Breast epithelium (tissue), 4 donors: ENCODE measurements at regions not wholly inside any gene's neighbourhood (a gene's known extent, or its start where the extent isn't known, plus 50 kb on each side); places are given as distances from the start of the nearest gene placed in this dataset.

Experiments
- DNase-seq, 2 donors: peaks; one replicate each; pipeline ENCODE4 v3.0.0-alpha.2; 2019; ENCODE audit warnings: low spot score in 2 of 2
- H3K27ac ChIP-seq, 2 donors: fragments of 200-600 bp; sonication (generic) in 1 of 2; one replicate each; pipeline ENCODE4 v1.5.1; 2016 to 2019; ENCODE audit warnings: mild to moderate bottlenecking in 1 of 2
- H3K27me3 ChIP-seq, 2 donors: fragments of 200-600 bp; sonication (generic) in 1 of 2; one replicate each; pipeline versions ENCODE4 v1.5.1 to v1.6.0; 2017 to 2019; ENCODE audit warnings: control low read depth in 1 of 2, mild to moderate bottlenecking in 1 of 2
- H3K36me3 ChIP-seq: fragments of 200-600 bp; one replicate; pipeline ENCODE4 v1.5.1; 2019
- H3K4me1 ChIP-seq, 2 donors: fragments of 200-600 bp; sonication (generic); one replicate each; pipeline ENCODE4 v1.5.1; 2016 to 2019; ENCODE audit warnings: control low read depth in 1 of 2
- H3K4me3 ChIP-seq, 3 donors: fragments of 200-600 bp; sonication (generic); 1 replicate in 2 of 3; 2 replicates in 1 of 3; pipeline ENCODE4 v1.5.1; 2016 to 2019; ENCODE audit warnings: mild to moderate bottlenecking in 3 of 3, moderate library complexity in 2 of 3
- H3K9me3 ChIP-seq, 2 donors: fragments of 200-600 bp; sonication (generic) in 1 of 2; one replicate each; pipeline ENCODE4 v1.5.1; 2016 to 2019; ENCODE audit warnings: control low read depth in 1 of 2
- POLR2A ChIP-seq: fragments of 450-650 bp; IDR thresholded peaks from one replicate; pipeline ENCODE4 v1.6.1; 2016; ENCODE audit warnings: antibody characterized with exemption, mild to moderate bottlenecking, moderate library complexity
- POLR2AphosphoS5 ChIP-seq, 3 donors: sonication (generic); formaldehyde crosslinking; IDR thresholded peaks; one replicate each; pipeline ENCODE4 v1.6.1; 2017; ENCODE audit warnings: antibody characterized with exemption in 3 of 3
- intact Hi-C: fragments of 100-400 bp; cut with DNase I; formaldehyde crosslinking; loops from one replicate; pipeline ENCODE4 v1.15.1; 2023; ENCODE audit warnings: low total_unique reads
- TF ChIP-seq, protein P1 (sequence below), 3 donors: fragments of 450-650 bp; IDR thresholded peaks; one replicate each; pipeline ENCODE4 v1.5.1; 2016 to 2017; ENCODE audit warnings: antibody characterized with exemption in 3 of 3, mild to moderate bottlenecking in 3 of 3, moderate library complexity in 3 of 3

DNA sequence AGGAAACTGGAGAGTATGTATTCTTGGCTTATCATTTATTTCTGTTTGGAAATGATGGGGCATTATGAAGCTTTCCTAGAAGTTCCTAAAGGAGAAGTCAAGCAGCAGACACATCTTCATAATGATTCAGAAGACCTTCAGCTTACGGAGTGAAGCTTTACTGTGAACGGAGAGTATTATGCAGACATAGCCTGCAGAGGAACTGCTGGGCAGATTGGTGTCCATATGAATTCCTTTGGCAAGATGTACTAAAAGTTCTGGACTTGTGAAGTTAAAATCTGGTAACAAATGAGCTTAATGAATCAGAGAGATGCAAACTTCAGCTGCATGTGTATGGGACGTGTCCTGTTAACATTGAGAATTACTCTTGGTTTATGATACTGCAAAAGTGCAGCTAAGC, 60.1 kb downstream of the NABP1 start:
- H3K9me3 ChIP-seq, result no peaks in the 10 kb centered on the region
- DNase-seq, result no peak
- TF ChIP-seq POLR2A (no peak), POLR2AphosphoS5 (IDR thresholded peaks at IDR 0.05) (no peak)
- TF ChIP-seq, protein P1, sequence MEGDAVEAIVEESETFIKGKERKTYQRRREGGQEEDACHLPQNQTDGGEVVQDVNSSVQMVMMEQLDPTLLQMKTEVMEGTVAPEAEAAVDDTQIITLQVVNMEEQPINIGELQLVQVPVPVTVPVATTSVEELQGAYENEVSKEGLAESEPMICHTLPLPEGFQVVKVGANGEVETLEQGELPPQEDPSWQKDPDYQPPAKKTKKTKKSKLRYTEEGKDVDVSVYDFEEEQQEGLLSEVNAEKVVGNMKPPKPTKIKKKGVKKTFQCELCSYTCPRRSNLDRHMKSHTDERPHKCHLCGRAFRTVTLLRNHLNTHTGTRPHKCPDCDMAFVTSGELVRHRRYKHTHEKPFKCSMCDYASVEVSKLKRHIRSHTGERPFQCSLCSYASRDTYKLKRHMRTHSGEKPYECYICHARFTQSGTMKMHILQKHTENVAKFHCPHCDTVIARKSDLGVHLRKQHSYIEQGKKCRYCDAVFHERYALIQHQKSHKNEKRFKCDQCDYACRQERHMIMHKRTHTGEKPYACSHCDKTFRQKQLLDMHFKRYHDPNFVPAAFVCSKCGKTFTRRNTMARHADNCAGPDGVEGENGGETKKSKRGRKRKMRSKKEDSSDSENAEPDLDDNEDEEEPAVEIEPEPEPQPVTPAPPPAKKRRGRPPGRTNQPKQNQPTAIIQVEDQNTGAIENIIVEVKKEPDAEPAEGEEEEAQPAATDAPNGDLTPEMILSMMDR (IDR thresholded peaks at IDR 0.05), result no peak
- intact Hi-C loops, result no loop called here
- H3K4me1 ChIP-seq, result no peaks in the 10 kb centered on the region
- no peak overlapping the region for H3K4me3 ChIP-seq
- no peaks in the 10 kb centered on the region for H3K27me3 ChIP-seq
- no peaks in the 10 kb centered on the region for H3K36me3 ChIP-seq
- no peak overlapping the region for H3K27ac ChIP-seq

DNA sequence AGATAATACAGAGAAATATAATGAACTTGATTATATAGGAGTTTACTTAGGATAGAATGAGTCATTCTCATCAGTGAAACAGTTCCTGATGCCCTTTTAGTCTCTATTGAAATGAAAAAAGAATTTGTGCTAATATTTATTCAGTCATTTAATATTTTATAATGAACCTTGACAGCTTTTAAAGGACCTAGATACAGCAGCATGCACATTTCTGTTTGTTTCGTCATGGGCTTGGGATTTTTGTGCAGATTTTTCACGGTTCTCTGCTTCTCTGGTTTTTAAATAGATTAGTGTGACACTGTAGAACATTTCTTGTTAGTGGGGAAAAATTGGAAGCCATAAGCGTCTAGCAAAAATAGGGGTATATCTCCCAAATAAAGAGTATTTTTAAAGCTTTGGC, 60.7 kb downstream of the NABP1 start:
- Histone ChIP-seq H3K27me3 (no peaks in the 10 kb centered on the region), H3K9me3 (no peaks in the 10 kb centered on the region), H3K27ac (no peak overlapping the region), H3K4me3 (no peak overlapping the region), H3K4me1 (no peaks in the 10 kb centered on the region), H3K36me3 (no peaks in the 10 kb centered on the region)
- DNase-seq, result no peak
- TF ChIP-seq POLR2A (no peak), POLR2AphosphoS5 (IDR thresholded peaks at IDR 0.05) (no peak)
- TF ChIP-seq, protein P1 (IDR thresholded peaks at IDR 0.05), result no peak
- intact Hi-C loops, result no loop called here

DNA sequence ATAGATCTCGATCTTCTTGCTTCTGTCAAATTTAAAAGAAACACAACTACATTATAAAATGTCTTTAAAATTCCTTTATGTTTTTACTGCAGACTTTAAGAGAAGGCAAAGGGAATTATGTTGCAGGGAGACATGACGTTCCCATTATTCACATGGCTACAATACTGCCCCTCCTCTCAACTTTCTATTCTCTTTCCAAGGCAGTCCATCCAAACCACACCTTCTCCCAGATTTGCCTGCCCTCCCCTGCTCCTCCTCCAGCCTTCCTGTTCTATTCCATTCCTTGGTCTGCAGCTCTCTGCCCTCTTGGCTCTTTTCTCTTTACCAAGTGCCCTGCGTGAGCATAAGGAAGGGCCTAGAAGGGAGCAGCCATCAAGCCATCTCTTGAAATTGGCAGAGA, 61.3 kb downstream of the NABP1 start:
- no peak overlapping the region for H3K27ac ChIP-seq
- H3K27me3 ChIP-seq, result no peaks in the 10 kb centered on the region
- H3K4me1 ChIP-seq, result no peaks in the 10 kb centered on the region
- TF ChIP-seq, protein P1 (IDR thresholded peaks at IDR 0.05), result no peak
- TF ChIP-seq POLR2AphosphoS5 (IDR thresholded peaks at IDR 0.05), result no peak
- no peak for TF ChIP-seq POLR2A
- no peaks in the 10 kb centered on the region for H3K36me3 ChIP-seq
- intact Hi-C loops, result no loop called here
- no peak for DNase-seq
- H3K9me3 ChIP-seq, result no peaks in the 10 kb centered on the region
- no peak overlapping the region for H3K4me3 ChIP-seq

DNA sequence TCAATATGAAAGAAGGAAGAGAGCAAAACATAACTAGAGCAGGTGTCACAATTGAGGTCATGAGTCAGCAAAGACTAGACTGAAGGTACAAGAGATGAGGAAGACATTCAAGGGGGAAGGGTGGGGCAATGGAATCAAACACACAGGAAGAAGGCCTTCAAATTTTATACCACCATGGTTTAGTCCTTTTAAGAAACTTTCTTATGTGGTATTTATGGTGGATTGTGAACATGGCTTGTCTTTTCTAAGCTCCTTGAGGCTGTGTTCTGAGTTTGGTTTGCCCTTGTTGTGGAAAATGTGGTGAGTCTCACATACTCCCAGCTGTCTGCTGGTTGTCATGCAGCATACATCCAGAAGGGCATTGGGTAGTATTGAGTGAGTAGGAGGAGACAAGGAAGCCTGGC, 62.1 kb downstream of the NABP1 start:
- intact Hi-C loops, result no loop called here

DNA sequence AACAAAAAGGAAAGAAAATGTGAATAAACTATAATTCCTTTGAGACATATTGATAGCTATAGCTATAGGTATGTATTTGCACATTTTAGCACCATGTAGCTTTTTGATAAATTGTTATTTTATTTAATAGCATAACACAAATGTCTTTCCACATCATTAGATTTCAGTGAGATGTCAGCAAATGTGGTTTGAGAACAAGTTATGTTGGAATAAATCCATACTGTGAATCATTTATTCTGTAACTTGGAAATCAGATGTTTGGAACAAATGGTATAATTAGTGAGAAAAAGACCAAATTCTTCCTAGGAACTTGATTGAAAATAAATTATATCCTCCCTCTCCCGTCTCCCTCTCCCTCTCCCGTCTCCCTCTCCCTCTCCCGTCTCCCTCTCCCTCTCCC, 62.8 kb downstream of the NABP1 start:
- intact Hi-C loops, result no loop called here
- TF ChIP-seq POLR2AphosphoS5 (IDR thresholded peaks at IDR 0.05), result no peak
- no peak for TF ChIP-seq POLR2A
- TF ChIP-seq, protein P1 (IDR thresholded peaks at IDR 0.05), result no peak
- Histone ChIP-seq H3K4me3 (no peak overlapping the region), H3K9me3 (no peaks in the 10 kb centered on the region), H3K27me3 (no peaks in the 10 kb centered on the region), H3K27ac (no peak overlapping the region), H3K4me1 (no peaks in the 10 kb centered on the region), H3K36me3 (no peaks in the 10 kb centered on the region)
- no peak for DNase-seq

More for the DNA sequence above, 62.1 kb downstream of the NABP1 start:
- no peak for DNase-seq
- Histone ChIP-seq H3K27ac (no peak overlapping the region), H3K4me3 (no peak overlapping the region), H3K9me3 (no peaks in the 10 kb centered on the region), H3K36me3 (no peaks in the 10 kb centered on the region), H3K27me3 (no peaks in the 10 kb centered on the region), H3K4me1 (no peaks in the 10 kb centered on the region)
- TF ChIP-seq POLR2A (no peak), POLR2AphosphoS5 (IDR thresholded peaks at IDR 0.05) (no peak)
- TF ChIP-seq, protein P1 (IDR thresholded peaks at IDR 0.05), result no peak
